ENCODE measurements at regions not wholly inside any gene's neighbourhood (a gene's known extent, or its start where the extent isn't known, plus 50 kb on each side); places are given as distances from the start of the nearest gene placed in this dataset.

DNA sequence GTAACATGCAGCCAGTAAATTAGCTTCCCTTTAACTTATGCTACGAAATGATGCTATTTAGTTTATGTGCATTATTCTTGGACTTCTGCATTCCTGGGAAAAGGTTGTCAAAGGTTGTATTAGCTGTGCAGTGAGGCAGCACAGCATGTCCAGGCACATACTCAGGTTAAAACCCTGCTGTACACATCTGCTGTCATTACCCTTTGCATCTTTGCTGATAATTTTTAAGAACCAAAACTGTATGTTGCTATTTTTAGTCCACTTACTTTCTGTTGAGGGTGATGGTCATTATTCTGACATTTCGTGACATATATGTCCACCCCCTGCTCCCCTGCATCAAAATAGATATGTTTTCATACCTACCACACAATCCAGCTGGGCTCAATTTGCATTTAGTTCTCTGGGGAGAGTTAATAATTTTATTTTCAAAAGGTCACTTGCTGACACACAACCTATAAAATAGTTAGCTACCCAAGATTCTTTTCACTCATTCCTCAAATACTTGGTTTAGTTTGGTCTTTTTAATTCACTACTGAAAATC lies 142.5 kb upstream of the SPACA1 start:
- H3K79me1 ChIP-seq (ENCODE audit: insufficient read depth, low read depth, low read length, poor library complexity, severe bottlenecking), result no peaks in the 10 kb centered on the region
- no peak overlapping the region for H2BK20ac ChIP-seq (ENCODE audit: low read depth, low read length, poor library complexity, severe bottlenecking)
- H4K5ac ChIP-seq (ENCODE audit: insufficient read length, low read depth, low read length), result no peak overlapping the region
- TF ChIP-seq CTCF (conservative IDR thresholded peaks at IDR 0.05), result no peak
- H4K20me1 ChIP-seq (ENCODE audit: control insufficient read depth, insufficient read depth, insufficient read length), result no peaks in the 10 kb centered on the region
- Mint-ChIP-seq H3K36me3 (ENCODE audit: insufficient read depth in 1 of 3, low read depth in 3 of 3) (no peaks in the 10 kb centered on the region), H3K4me1 (peaks cover 52 to 56% of the 10 kb centered on the region in 2 experiments), H3K4me3 (no peak overlapping the region), H3K27me3 (ENCODE audit: low read depth) (no peaks in the 10 kb centered on the region; the same call in 1 of the 2 replicates), H3K27ac (no peak overlapping the region), H3K9me3 (no peaks in the 10 kb centered on the region)
- H3K14ac ChIP-seq (ENCODE audit: insufficient read depth, low read length), result no peak overlapping the region
- no peak overlapping the region for H3K56ac ChIP-seq (ENCODE audit: insufficient read length, low read depth, low read length)
- no peak overlapping the region for H2BK12ac ChIP-seq (ENCODE audit: insufficient read length, low read depth, low read length)
- H4K91ac ChIP-seq (ENCODE audit: insufficient read length, low read depth, low read length), result no peak overlapping the region
- no peak overlapping the region for H2BK5ac ChIP-seq (ENCODE audit: insufficient read length, low read length)
- H3K9me3 ChIP-seq (ENCODE audit: control insufficient read depth, low read depth, low read length), result no peaks in the 10 kb centered on the region
- H3K79me2 ChIP-seq (ENCODE audit: insufficient read depth, low read length), result no peaks in the 10 kb centered on the region
- no peak overlapping the region for H2BK15ac ChIP-seq (ENCODE audit: low read depth, low read length)
- H3K27ac ChIP-seq (ENCODE audit: insufficient read length, low read depth, low read length), result no peak overlapping the region
- no peak overlapping the region for H4K8ac ChIP-seq (replicated peaks; ENCODE audit: insufficient read length, low read depth, low read length)
- H3K4me1 ChIP-seq (ENCODE audit: insufficient read depth, low read length), result peaks cover 9% of the 10 kb centered on the region; the same call in 1 of the 2 replicates
- H3K4me2 ChIP-seq (ENCODE audit: insufficient read depth, insufficient read length, low read length), result no peak overlapping the region
- no peak overlapping the region for H2AK5ac ChIP-seq (ENCODE audit: insufficient read length, low read length)
- no peak overlapping the region for H2BK120ac ChIP-seq (ENCODE audit: low read depth, low read length, poor library complexity, severe bottlenecking)
- H3T11ph ChIP-seq (ENCODE audit: low read length), result no peak overlapping the region
- no peak overlapping the region for H2AFZ ChIP-seq (ENCODE audit: low read length)
- no peak overlapping the region for H3K9ac ChIP-seq (ENCODE audit: extremely low read depth, insufficient read length, low read length)
- DNase-seq, result no peak
- H3K4ac ChIP-seq (ENCODE audit: low read depth, low read length), result no peak overlapping the region
- no peak overlapping the region for H3K18ac ChIP-seq (ENCODE audit: insufficient read length, low read depth, low read length)
- no peaks in the 10 kb centered on the region for H3K27me3 ChIP-seq (ENCODE audit: insufficient read depth, low read length)
- H3K23ac ChIP-seq (ENCODE audit: insufficient read length, low read depth, low read length), result no peak overlapping the region
- H3K23me2 ChIP-seq (ENCODE audit: insufficient read length, low read depth, low read length, poor library complexity, severe bottlenecking), result no peaks in the 10 kb centered on the region
- WGBS (ENCODE audit: extremely low coverage, insufficient read length, low lambda C conversion rate), result no CpG with 5 or more reads among the region's 2 CpGs
